ENCODE measurements at regions not wholly inside any gene's neighbourhood (a gene's known extent, or its start where the extent isn't known, plus 50 kb on each side); places are given as distances from the start of the nearest gene placed in this dataset.

- no peak for DNase-seq
These were observed 158.9 kb upstream of the GLI2 start for GRCh38 chr2:120576509-120577474.

GRCh38 chr2:120577721-120578295, 157.9 kb upstream of the GLI2 start:
- DNase-seq: no peak

GRCh38 chr2:120578576-120579352, 156.9 kb upstream of the GLI2 start:
- DNase-seq: no peak

GRCh38 chr2:120579916-120580685, 155.6 kb upstream of the GLI2 start:
- DNase-seq: no peak

GRCh38 chr2:120580709-120581108, 155.0 kb upstream of the GLI2 start:
- no peak for DNase-seq

- no peak for DNase-seq
These were observed 152.5 kb upstream of the GLI2 start for GRCh38 chr2:120583121-120583520.

- no peak for DNase-seq
These were observed 151.7 kb upstream of the GLI2 start for GRCh38 chr2:120583851-120584570.

GRCh38 chr2:120586507-120587278, 149.0 kb upstream of the GLI2 start:
- no peak for DNase-seq

- no peak for DNase-seq
These were observed 148.2 kb upstream of the GLI2 start for GRCh38 chr2:120587279-120587996.

GRCh38 chr2:120587997-120588336, 147.7 kb upstream of the GLI2 start:
- DNase-seq: no peak

GRCh38 chr2:120589771-120590608, 145.7 kb upstream of the GLI2 start:
- no peak for DNase-seq

- DNase-seq: no peak
These were observed 144.8 kb upstream of the GLI2 start for GRCh38 chr2:120590841-120591240.

- DNase-seq: no peak
These were observed 144.1 kb upstream of the GLI2 start for GRCh38 chr2:120591572-120591971.

- no peak for DNase-seq
These were observed 143.6 kb upstream of the GLI2 start for GRCh38 chr2:120592084-120592483.

GRCh38 chr2:120593921-120594686, 141.6 kb upstream of the GLI2 start:
- DNase-seq: no peak

- no peak for DNase-seq
These were observed 140.6 kb upstream of the GLI2 start for GRCh38 chr2:120594856-120595685.

- no peak for DNase-seq
These were observed 139.9 kb upstream of the GLI2 start for GRCh38 chr2:120595739-120596138.
